Thymus (tissue), 11 donors: ENCODE measurements at regions not wholly inside any gene's neighbourhood (a gene's known extent, or its start where the extent isn't known, plus 50 kb on each side); places are given as distances from the start of the nearest gene placed in this dataset.

Source experiments
- DNase-seq, 9 donors: peaks; one replicate each; pipeline ENCODE4 v3.0.0-alpha.2; 2013; ENCODE audit warnings: low spot score in 9 of 9, low read depth in 6 of 9, missing footprints in 1 of 9
- H3K27ac ChIP-seq, 2 donors: one replicate each; pipeline ENCODE4 v1.5.1; 2013; ENCODE audit warnings: control low read depth in 1 of 2, low read depth in 1 of 2, low read length in 1 of 2, mild to moderate bottlenecking in 1 of 2, moderate library complexity in 1 of 2
- H3K27me3 ChIP-seq, 2 donors: one replicate each; pipeline ENCODE4 v1.5.1; 2013; ENCODE audit warnings: low read length in 1 of 2; ENCODE audit not compliant: control insufficient read depth in 2 of 2, insufficient read depth in 1 of 2
- H3K36me3 ChIP-seq, 2 donors: one replicate each; pipeline ENCODE4 v1.5.1; 2013; ENCODE audit warnings: low read length in 1 of 2, mild to moderate bottlenecking in 1 of 2, moderate library complexity in 1 of 2; ENCODE audit not compliant: control insufficient read depth in 2 of 2, insufficient read depth in 2 of 2
- H3K4me1 ChIP-seq, 2 donors: one replicate each; pipeline ENCODE4 v1.5.1; 2013; ENCODE audit warnings: low read length in 2 of 2; ENCODE audit not compliant: control insufficient read depth in 2 of 2, insufficient read depth in 2 of 2
- H3K4me3 ChIP-seq, 2 donors: one replicate each; pipeline ENCODE4 v1.5.1; 2013; ENCODE audit warnings: low read length in 2 of 2, control low read depth in 1 of 2, mild to moderate bottlenecking in 1 of 2
- H3K9me3 ChIP-seq, 2 donors: one replicate each; pipeline ENCODE4 v1.5.1; 2013; ENCODE audit warnings: low read length in 1 of 2, mild to moderate bottlenecking in 1 of 2; ENCODE audit not compliant: control insufficient read depth in 2 of 2, insufficient read depth in 1 of 2
- WGBS: extraction: QIAGEN DNeasy Blood & Tissue Kit; methylation state at CpG from one replicate; pipeline ENCODE4 v1.1.7; 2013; 5-methylcytosine and 5-hydroxymethylcytosine counted together
- donor health status: healthy.

DNA sequence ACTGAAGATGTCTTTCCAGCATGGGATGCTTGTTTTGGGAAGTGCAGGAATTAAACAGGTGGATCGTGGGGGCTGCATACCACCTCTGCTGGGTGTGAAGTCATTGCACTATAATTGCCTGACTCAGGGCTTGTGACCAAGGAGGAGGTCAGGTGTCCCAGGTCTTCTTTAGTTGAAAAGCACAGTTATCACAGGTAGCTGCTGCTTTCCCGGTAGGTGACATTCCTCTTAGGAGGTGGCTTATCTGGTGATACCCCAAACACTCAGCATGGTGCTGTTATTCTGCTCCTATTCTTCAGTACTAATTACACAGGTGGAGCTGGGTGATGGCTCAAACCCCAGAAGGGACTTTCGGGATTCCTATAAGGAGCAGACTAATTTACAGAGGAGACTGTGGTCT lies 320.3 kb upstream of the PLXNA2 start:
- Histone ChIP-seq H3K36me3 (no peaks in the 10 kb centered on the region), H3K27ac (no peak overlapping the region), H3K9me3 (no peaks in the 10 kb centered on the region), H3K4me3 (no peak overlapping the region), H3K4me1 (no peaks in the 10 kb centered on the region), H3K27me3 (no peaks in the 10 kb centered on the region)
- WGBS = 95% methylated on average over 3 of the region's 3 CpGs
- no peak for DNase-seq

DNA sequence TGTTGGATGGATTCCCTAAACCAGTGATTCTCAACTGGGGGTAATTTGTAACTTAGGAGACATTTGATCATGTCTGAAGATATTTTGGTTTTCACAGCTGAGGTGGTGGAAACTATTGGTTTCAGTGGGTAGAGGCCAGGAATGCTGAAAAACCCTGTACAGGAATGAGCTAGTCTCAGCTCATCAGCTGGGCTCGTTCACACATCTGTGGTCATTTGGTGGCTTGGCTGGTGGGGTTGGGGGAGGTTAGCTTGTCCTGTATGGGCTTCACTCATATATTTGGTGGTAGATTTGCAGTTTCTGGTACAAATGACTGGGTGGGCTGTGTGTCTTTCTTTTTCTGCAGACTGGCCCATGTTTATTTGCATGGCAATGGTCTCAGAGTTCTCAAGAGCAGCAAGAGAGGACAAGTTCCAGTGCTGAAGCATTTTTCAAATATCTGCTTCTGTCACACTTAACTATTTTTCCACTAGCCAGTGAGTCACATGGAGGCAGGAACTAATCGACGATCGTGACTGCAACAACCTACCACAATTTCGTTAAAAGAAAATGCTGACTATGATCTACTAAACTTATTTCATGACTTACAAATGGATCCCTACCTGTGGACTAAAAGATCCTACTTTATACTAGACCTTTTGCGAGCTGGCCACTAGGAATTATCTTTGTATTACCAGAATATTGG lies 321.7 kb upstream of the PLXNA2 start:
- Histone ChIP-seq H3K27me3 (no peaks in the 10 kb centered on the region), H3K9me3 (no peaks in the 10 kb centered on the region), H3K4me1 (no peaks in the 10 kb centered on the region), H3K27ac (no peak overlapping the region), H3K36me3 (no peaks in the 10 kb centered on the region), H3K4me3 (no peak overlapping the region)
- 93% methylated on average over 6 of the region's 6 CpGs for WGBS
- DNase-seq = no peak

DNA sequence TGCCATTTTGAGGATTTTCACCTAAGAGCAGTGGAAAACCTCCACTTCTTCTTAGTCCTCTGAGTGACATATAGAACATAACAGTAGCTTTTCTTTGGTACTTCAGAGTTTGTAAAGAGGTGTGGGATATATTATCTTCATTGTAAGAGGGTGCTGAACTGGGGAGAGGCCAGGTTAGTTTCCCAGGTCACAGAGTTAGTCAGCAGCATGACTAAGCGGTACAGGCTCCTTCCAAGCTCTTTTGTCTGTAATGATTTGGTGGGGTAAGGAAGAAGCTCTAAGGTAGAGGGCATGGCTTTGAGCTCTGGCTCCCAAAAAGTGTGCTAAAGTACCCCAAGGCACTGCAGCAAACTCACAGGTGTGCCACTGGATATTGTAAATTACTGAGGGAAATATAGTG lies 325.0 kb upstream of the PLXNA2 start:
- Histone ChIP-seq H3K9me3 (no peaks in the 10 kb centered on the region), H3K4me1 (no peaks in the 10 kb centered on the region), H3K36me3 (no peaks in the 10 kb centered on the region), H3K27me3 (no peaks in the 10 kb centered on the region), H3K4me3 (no peak overlapping the region), H3K27ac (no peak overlapping the region)
- 98% methylated on average over 1 of the region's 1 CpG for WGBS
- DNase-seq = no peak

DNA sequence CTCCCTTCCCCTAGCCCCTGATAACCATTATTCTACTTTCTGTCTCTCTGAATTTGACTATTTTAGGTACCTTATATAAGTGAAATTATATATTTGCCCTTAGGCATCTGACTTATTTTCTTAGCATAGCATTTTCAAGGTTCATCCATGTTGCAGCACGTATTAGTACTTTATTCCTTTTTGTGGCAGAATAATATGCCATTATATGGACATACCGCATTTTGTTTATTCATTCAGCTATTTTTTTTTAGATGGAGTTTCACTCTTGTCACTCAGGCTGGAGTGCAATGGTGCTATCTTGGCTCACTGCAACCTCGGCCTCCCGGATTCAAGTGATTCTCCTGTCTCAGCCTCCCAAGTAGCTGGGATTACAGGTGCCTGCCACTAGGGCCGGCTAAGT lies 326.2 kb upstream of the PLXNA2 start:
- no peak overlapping the region for H3K4me3 ChIP-seq

DNA sequence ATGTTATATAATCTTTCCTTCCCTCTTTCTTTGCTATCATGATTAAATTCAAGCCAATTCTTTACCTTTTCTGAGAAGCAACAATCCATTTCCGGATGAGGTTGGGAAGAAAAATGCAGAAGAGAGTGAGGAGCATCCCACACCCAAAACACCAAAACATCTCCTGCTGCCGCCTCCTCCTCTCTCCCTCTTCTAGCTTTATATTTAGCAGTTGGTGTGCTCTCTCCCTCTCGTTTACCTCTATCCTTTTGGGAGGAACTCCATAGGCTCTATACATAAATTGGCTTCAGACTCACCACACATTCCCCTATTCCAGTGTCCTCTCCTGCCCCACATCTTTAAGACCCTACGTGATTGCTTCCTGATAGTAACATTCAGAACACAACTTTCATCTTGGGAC lies 332.2 kb upstream of the PLXNA2 start:
- no peak for DNase-seq
- H3K4me1 ChIP-seq = no peaks in the 10 kb centered on the region
- H3K27me3 ChIP-seq = no peaks in the 10 kb centered on the region
- H3K4me3 ChIP-seq = no peak overlapping the region
- H3K36me3 ChIP-seq = no peaks in the 10 kb centered on the region
- H3K27ac ChIP-seq = no peak overlapping the region
- WGBS = 94% methylated on average over 4 of the region's 4 CpGs
- H3K9me3 ChIP-seq = no peaks in the 10 kb centered on the region

More for the DNA sequence above, 326.2 kb upstream of the PLXNA2 start:
- WGBS = 96% methylated on average over 5 of the region's 5 CpGs
- Histone ChIP-seq H3K4me1 (no peaks in the 10 kb centered on the region), H3K9me3 (no peaks in the 10 kb centered on the region), H3K36me3 (no peaks in the 10 kb centered on the region), H3K27me3 (no peaks in the 10 kb centered on the region), H3K27ac (no peak overlapping the region)
- DNase-seq = no peak

DNA sequence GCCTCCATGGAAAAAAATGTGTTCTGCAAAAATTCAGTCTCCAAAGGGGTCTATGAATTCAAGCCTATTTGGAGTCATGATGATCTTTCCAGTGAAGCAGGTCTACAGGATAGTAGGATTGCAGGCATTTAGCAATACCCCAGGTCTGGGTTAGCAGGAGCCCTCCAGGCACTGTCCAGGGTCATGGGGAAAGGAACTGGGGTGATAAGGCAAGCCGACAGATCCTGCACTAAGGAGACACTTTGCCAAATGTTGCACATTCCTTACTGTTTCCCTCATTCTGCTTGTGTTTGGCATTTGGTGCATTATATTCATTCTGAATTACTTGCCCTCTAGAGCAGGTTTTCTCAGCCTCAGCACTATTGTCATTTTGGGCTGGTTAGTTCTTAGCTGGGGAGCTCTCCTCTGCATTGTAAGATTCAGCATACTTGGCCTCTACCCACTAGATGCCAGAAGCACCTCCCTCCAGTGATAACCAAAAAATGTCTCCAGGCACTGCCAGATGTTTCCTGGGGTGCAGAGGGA lies 333.3 kb upstream of the PLXNA2 start:
- no peaks in the 10 kb centered on the region for H3K36me3 ChIP-seq
- DNase-seq = no peak
- no peak overlapping the region for H3K4me3 ChIP-seq
- no peaks in the 10 kb centered on the region for H3K27me3 ChIP-seq
- H3K4me1 ChIP-seq = no peaks in the 10 kb centered on the region
- H3K27ac ChIP-seq = no peak overlapping the region
- 91% methylated on average over 1 of the region's 1 CpG for WGBS
- H3K9me3 ChIP-seq = no peaks in the 10 kb centered on the region

DNA sequence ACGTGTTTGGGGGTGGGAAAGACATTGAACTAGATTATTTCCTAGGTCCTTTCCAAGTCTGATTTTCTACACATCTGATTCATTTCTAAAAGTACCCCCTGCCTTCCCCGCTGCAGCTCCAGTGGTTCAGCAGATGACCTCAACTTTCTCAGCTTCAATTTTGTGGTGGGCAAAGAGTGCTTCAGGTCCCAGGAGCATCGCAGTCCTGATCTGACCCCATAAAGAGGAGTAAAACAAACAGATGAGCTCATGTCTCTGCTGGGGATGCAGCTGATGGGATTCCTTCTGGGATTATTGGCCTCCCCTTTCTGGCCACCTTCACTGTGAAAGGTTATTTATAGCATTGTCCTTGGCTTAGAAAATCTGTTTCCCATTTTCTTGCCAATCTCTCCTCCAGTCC lies 337.0 kb upstream of the PLXNA2 start:
- Histone ChIP-seq H3K36me3 (no peaks in the 10 kb centered on the region), H3K9me3 (no peaks in the 10 kb centered on the region), H3K4me3 (no peak overlapping the region), H3K4me1 (no peaks in the 10 kb centered on the region), H3K27ac (no peak overlapping the region), H3K27me3 (no peaks in the 10 kb centered on the region)
- 82% methylated on average over 3 of the region's 3 CpGs for WGBS
- no peak for DNase-seq

DNA sequence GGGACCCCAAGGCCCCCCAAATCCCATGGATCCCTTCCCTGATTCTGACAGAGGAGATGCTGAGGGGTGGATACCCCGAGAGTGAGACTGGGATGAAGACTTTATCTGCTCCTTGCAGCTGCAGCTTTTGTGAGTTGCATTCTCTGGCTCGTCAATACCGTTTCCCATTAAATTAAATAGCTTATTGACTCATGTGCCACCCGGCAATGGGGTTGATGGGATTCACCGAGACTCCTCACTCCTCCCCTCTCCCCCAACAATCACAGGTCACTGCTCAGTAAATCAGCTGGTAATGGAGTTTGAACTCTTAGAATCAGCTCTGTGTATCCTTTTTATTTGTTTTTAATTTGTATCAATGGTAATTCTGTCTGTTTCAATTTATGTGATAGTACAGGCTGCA lies 337.5 kb upstream of the PLXNA2 start:
- no peak overlapping the region for H3K27ac ChIP-seq
- DNase-seq = no peak
- 96% methylated on average over 5 of the region's 5 CpGs for WGBS
- H3K4me1 ChIP-seq = no peaks in the 10 kb centered on the region
- no peaks in the 10 kb centered on the region for H3K36me3 ChIP-seq
- no peaks in the 10 kb centered on the region for H3K9me3 ChIP-seq
- no peaks in the 10 kb centered on the region for H3K27me3 ChIP-seq
- no peak overlapping the region for H3K4me3 ChIP-seq

DNA sequence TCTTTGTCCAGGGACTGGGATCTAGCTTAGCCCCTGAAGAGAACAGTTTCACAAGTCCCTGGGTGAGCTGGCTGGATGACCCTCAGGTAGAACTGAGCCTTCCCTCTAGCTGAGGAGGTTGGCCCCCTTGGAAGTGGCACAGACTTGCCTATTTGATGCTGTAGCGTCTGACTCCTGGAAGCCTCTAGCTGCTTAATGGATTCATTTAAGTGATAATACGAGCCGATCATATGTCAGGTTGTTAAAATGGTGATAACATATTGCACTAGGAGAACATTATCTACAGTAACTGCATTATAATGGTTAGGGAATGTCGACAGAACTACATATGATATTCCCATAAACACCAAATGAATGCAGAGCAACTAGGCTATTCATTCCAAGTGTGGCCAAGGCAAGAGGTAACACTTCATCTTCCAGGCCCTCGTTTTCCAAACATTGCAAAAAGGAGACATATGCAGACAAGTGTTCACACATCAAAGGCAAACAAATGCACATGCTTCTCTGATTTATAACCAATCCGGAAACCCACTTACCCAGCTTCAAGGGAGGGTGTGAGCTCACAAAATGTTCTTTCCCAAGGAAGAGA lies 340.1 kb upstream of the PLXNA2 start:
- Histone ChIP-seq H3K4me3 (no peak overlapping the region), H3K27ac (no peak overlapping the region), H3K27me3 (no peaks in the 10 kb centered on the region), H3K9me3 (no peaks in the 10 kb centered on the region), H3K4me1 (no peaks in the 10 kb centered on the region), H3K36me3 (no peaks in the 10 kb centered on the region)
- DNase-seq = no peak
- 90% methylated on average over 6 of the region's 6 CpGs for WGBS
